IMR-90 (cell line): ENCODE measurements at regions not wholly inside any gene's neighbourhood (a gene's known extent, or its start where the extent isn't known, plus 50 kb on each side); places are given as distances from the start of the nearest gene placed in this dataset.

Experiments used
- ATAC-seq: fragments of 200-7000 bp; cut with Tn5 transposase; 2 replicates; pipeline ENCODE4 v1.9.1; 2020; ENCODE audit warnings: low read depth, mild to moderate bottlenecking, moderate library complexity
- BruUV-seq: library from RNA; stranded (reverse); fragments of 400-500 nt; replicated peaks from 2 replicates; lab custom pipeline; 2021; lab: Mats Ljungman, UMichigan
- CTCF ChIA-PET: fragments of 300-600 bp; formaldehyde crosslinking; extraction: SDS; loops from one replicate; lab custom pipeline; 2021; ENCODE audit warnings: antibody characterized with exemption; lab: Yijun Ruan, JAX
- POLR2A ChIA-PET: fragments of 300-600 bp; sonication (Branson Sonifier 250); formaldehyde crosslinking; loops from one replicate; lab custom pipeline; 2022; ENCODE audit warnings: antibody characterized with exemption; ENCODE audit not compliant: unreplicated experiment; lab: Charles Lee
- DNase-seq: peaks from one replicate; pipeline ENCODE4 v3.0.0; 2013
- H2AFZ ChIP-seq: replicated peaks from 2 replicates; pipeline ENCODE3; 2013; ENCODE audit warnings: low read length, mild to moderate bottlenecking; ENCODE audit not compliant: poor library complexity
- H2AK5ac ChIP-seq: 2 replicates; pipeline ENCODE4 v1.6.1; 2013; ENCODE audit warnings: low read depth, low read length, inconsistent platforms
- H2AK9ac ChIP-seq: replicated peaks from 2 replicates; pipeline ENCODE3; 2013; ENCODE audit warnings: mild to moderate bottlenecking, low read depth, low read length, moderate library complexity; ENCODE audit not compliant: poor library complexity
- H2BK120ac ChIP-seq: 2 replicates; pipeline ENCODE4 v1.6.1; 2013; ENCODE audit warnings: low read depth, low read length, inconsistent platforms
- H2BK15ac ChIP-seq: 3 replicates; pipeline ENCODE4 v1.6.1; 2013; ENCODE audit warnings: low read depth, low read length, inconsistent platforms
- H2BK20ac ChIP-seq: 2 replicates; pipeline ENCODE4 v1.6.1; 2013; ENCODE audit warnings: low read depth, mild to moderate bottlenecking, inconsistent platforms, low read length, moderate library complexity
- H2BK5ac ChIP-seq: 2 replicates; pipeline ENCODE4 v1.6.1; 2013; ENCODE audit warnings: mild to moderate bottlenecking, low read depth, low read length, inconsistent platforms; ENCODE audit not compliant: poor library complexity, severe bottlenecking
- H3K14ac ChIP-seq: replicated peaks from 2 replicates; pipeline ENCODE4 v1.6.1; 2013; ENCODE audit warnings: low read depth, low read length, inconsistent platforms
- H3K18ac ChIP-seq: 2 replicates; pipeline ENCODE4 v1.6.1; 2013; ENCODE audit warnings: low read depth, low read length, control low read depth
- H3K23ac ChIP-seq: 2 replicates; pipeline ENCODE4 v1.6.1; 2013; ENCODE audit warnings: low read depth, low read length, inconsistent platforms
- H3K27ac ChIP-seq: 2 replicates; pipeline ENCODE4 v1.5.1; 2013; ENCODE audit warnings: mild to moderate bottlenecking, control low read depth, low read length; ENCODE audit not compliant: insufficient read depth
- H3K27me3 ChIP-seq: 2 replicates; pipeline ENCODE4 v1.6.1; 2013; ENCODE audit warnings: low read length; ENCODE audit not compliant: control insufficient read depth, insufficient read depth
- H3K36me3 ChIP-seq: 2 replicates; pipeline ENCODE4 v1.6.1; 2013; ENCODE audit warnings: low read length, mixed read lengths; ENCODE audit not compliant: control insufficient read depth, insufficient read depth
- H3K4ac ChIP-seq: 2 replicates; pipeline ENCODE4 v1.6.1; 2013; ENCODE audit warnings: low read depth, low read length, inconsistent platforms
- H3K4me1 ChIP-seq: 2 replicates; pipeline ENCODE4 v1.6.1; 2013; ENCODE audit warnings: low read length, mixed read lengths; ENCODE audit not compliant: control insufficient read depth, insufficient read depth
- H3K4me2 ChIP-seq: 2 replicates; pipeline ENCODE4 v1.6.1; 2013; ENCODE audit warnings: low read depth, mild to moderate bottlenecking, control low read depth, low read length, moderate library complexity
- H3K4me3 ChIP-seq: 2 replicates; pipeline ENCODE4 v1.5.1; 2013; ENCODE audit warnings: low read depth, mild to moderate bottlenecking, control low read depth, low read length, moderate library complexity; ENCODE audit not compliant: insufficient read depth
- H3K56ac ChIP-seq: 2 replicates; pipeline ENCODE4 v1.6.1; 2013; ENCODE audit warnings: low read length, inconsistent platforms; ENCODE audit not compliant: insufficient read depth; ENCODE audit errors: extremely low read depth
- H3K79me1 ChIP-seq, 2 experiments: 2 replicates each; pipeline ENCODE4 v1.6.1; 2013; ENCODE audit warnings: low read length in 2 of 2, inconsistent platforms in 1 of 2, low read depth in 1 of 2
- H3K9ac ChIP-seq: 2 replicates; pipeline ENCODE4 v1.6.1; 2013; ENCODE audit warnings: low read depth, low read length, control low read depth
- H3K9me1 ChIP-seq: 2 replicates; pipeline ENCODE4 v1.6.1; 2013; ENCODE audit warnings: low read length, inconsistent platforms; ENCODE audit not compliant: insufficient read depth
- H3K9me3 ChIP-seq: 2 replicates; pipeline ENCODE4 v1.6.1; 2013; ENCODE audit warnings: low read length; ENCODE audit not compliant: control insufficient read depth, insufficient read depth
- H4K20me1 ChIP-seq: 2 replicates; pipeline ENCODE4 v1.6.1; 2013; ENCODE audit warnings: low read length, inconsistent platforms; ENCODE audit not compliant: insufficient read depth
- H4K5ac ChIP-seq: 2 replicates; pipeline ENCODE4 v1.6.1; 2013; ENCODE audit warnings: mild to moderate bottlenecking, low read depth, low read length, control low read depth
- H4K8ac ChIP-seq, 2 experiments: 2 replicates each; pipeline ENCODE4 v1.6.1; 2013; ENCODE audit warnings: low read depth in 2 of 2, low read length in 2 of 2, control low read depth in 1 of 2, inconsistent platforms in 1 of 2
- H4K91ac ChIP-seq: 2 replicates; pipeline ENCODE4 v1.6.1; 2013; ENCODE audit warnings: low read depth, low read length, inconsistent platforms; ENCODE audit not compliant: insufficient read depth
- BHLHE40 ChIP-seq: fragments of 150-350 bp; IDR thresholded peaks from 2 replicates; pipeline ENCODE4 v1.6.1; 2016; ENCODE audit warnings: mild to moderate bottlenecking, low read depth, low read length
- CHD1 ChIP-seq: IDR thresholded peaks from 2 replicates; pipeline ENCODE4 v1.6.1; 2012; ENCODE audit warnings: low read depth, low read length, improper control_type of control experiment
- MAZ ChIP-seq: IDR thresholded peaks from 2 replicates; pipeline ENCODE4 v1.6.1; 2012; ENCODE audit warnings: low read depth, mild to moderate bottlenecking, low read length, improper control_type of control experiment, moderate library complexity, borderline replicate concordance
- WGBS, 2 experiments: methylation state at CpG; one replicate each; pipeline versions ENCODE4 v1.1.5 to v1.1.7; 2013; ENCODE audit warnings: missing lambda C conversion rate in 2 of 2; ENCODE audit not compliant: insufficient read length in 1 of 2; ENCODE audit errors: extremely low coverage in 2 of 2; 5-methylcytosine and 5-hydroxymethylcytosine counted together
- dilution Hi-C: fragments of 300-500 bp; cut with HindIII; formaldehyde crosslinking; loops from one replicate; pipeline ENCODE4 v1.14.3; 2018; ENCODE audit warnings: low sequenced_read_pairs; ENCODE audit not compliant: unreplicated experiment
- in situ Hi-C: fragments of 300-500 bp; cut with MboI; formaldehyde crosslinking; loops from 3 replicates; pipeline ENCODE4 v1.14.3; 2019; ENCODE audit warnings: low sequenced_read_pairs, inconsistent platforms, mixed read lengths
- intact Hi-C: fragments of 100-400 bp; cut with micrococcal nuclease; formaldehyde crosslinking; loops from 2 replicates; pipeline ENCODE4 v1.10.0; 2022

DNA sequence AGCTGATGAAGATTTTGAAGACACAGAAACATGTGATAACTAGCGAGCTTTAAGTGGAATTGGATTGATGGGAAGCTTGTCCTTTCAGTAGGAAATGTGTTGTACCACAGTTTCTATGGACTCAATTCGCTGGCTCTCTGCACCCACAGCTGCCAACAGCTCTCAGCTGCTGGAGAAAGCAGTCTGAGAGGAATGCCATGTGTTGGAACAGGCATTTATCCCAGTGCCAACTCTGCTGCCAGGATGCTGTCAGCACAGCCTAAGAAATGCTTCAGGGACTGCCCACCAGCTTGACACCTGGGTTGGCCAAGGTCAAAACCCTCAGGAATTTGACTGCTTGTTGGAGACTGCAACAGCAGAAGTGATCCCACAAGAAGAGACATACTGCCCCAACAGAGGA is 193.0 kb upstream of the THSD7B start:
- H3K27me3 ChIP-seq: no peaks in the 10 kb centered on the region
- no peak overlapping the region for H3K4me2 ChIP-seq
- no peak for DNase-seq
- no peak for TF ChIP-seq BHLHE40
- TF ChIP-seq CHD1: no peak
- no peak for TF ChIP-seq MAZ
- no peak overlapping the region for H3K9ac ChIP-seq
- H4K91ac ChIP-seq: no peak overlapping the region
- H4K20me1 ChIP-seq: no peaks in the 10 kb centered on the region
- no peak overlapping the region for H3K27ac ChIP-seq
- no peak overlapping the region for H3K18ac ChIP-seq
- H3K23ac ChIP-seq: no peak overlapping the region
- no peak overlapping the region for H3K4me3 ChIP-seq
- no peaks in the 10 kb centered on the region for H3K79me1 ChIP-seq
- H3K4ac ChIP-seq: no peak overlapping the region
- no peak overlapping the region for H2BK5ac ChIP-seq
- no peak overlapping the region for H4K8ac ChIP-seq
- no peak overlapping the region for H3K14ac ChIP-seq
- H2AK9ac ChIP-seq: no peak overlapping the region
- no peaks in the 10 kb centered on the region for H3K36me3 ChIP-seq
- no peak overlapping the region for H2BK15ac ChIP-seq
- no peak for ATAC-seq
- H2AK5ac ChIP-seq: no peak overlapping the region
- H3K9me1 ChIP-seq: no peaks in the 10 kb centered on the region
- CTCF ChIA-PET: interaction anchor here (0.6 kb wide), 1 partner anchor 471 kb away, joined by 3 read pairs; no protein-coding TSS in a partner anchor
- no peak overlapping the region for H2BK120ac ChIP-seq
- in situ Hi-C loops: no loop called here
- 0% methylated on average over 1 of the region's 2 CpGs; no CpG with 5 or more reads in 1 of the 2 experiments for WGBS, 2 experiments
- POLR2A ChIA-PET: no interaction called here
- no TSS peak for BruUV-seq
- no peak overlapping the region for H2AFZ ChIP-seq
- no peak overlapping the region for H2BK20ac ChIP-seq
- dilution Hi-C loops: no loop called here
- H4K5ac ChIP-seq: no peak overlapping the region
- no peaks in the 10 kb centered on the region for H3K4me1 ChIP-seq
- H3K9me3 ChIP-seq: peaks cover 10% of the 10 kb centered on the region
- H3K56ac ChIP-seq: no peak overlapping the region
- intact Hi-C loops: no loop called here
